NCI-H2171 treated with DMSO at 0.1 percent for 48 hours (cell line): ENCODE measurements at regions not wholly inside any gene's neighbourhood (a gene's known extent, or its start where the extent isn't known, plus 50 kb on each side); places are given as distances from the start of the nearest gene placed in this dataset.

Experiments used
- DNase-seq: peaks from one replicate; lab custom pipeline; 2025; lab: John Stamatoyannopoulos, UW

DNA sequence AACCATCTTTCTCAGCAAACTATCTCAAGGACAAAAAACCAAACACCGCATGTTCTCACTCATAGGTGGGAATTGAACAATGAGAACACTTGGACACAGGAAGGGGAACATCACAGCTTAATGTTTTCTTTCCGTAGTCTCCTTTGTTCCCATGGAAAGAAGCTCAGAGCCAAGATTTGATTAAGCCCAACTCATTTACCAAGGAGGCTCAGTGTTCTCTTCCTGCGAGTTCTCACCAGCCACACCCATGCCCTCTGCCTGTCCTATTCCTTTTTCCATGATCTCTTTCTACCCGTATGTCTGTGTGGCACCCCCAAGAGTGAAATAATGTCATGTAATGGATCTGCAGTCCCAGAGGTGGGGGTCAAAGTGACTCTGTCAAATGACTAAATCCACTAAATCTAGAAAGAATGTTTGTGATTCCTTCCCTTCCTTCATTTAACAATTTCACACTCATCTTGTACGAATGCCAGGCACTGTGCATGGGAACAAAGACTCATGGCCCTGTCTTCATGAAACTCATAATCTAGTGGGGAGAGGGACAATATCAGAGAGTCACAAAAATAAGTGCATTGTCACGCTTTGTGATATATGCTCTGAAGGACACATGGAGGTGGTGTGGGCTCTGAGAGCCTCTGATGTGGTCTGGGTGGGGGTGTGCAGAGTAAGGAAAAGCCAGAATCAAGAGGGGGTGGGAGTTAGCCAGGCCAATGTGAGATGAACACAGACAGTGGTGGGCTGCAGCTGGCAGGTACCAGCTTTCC lies 292.1 kb downstream of the CDC5L start:
- DNase-seq, result no peak

DNA sequence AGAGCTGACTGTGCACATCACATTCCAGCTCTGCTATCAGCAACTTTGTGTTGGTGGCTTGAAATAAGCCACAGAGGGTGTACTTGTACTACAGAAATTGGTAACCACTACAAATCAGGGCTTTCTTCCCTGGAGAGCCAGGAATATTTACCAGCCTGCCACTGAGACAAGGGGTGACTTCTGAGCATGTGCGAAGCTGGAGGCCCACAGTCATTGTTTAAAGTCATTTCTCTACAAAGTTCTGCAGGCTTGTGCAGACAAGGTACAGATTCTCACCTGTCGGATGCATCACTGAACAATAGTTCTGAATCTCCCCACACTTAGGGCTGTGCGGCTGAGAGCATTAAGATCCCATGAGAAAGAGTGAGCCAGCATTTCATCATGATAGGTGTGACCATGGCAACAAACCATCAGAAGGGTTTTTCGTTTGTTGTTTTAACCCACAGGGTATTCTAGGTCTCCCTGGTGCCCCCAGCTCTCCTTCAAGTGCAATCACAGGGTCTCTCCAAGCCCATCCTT lies 292.8 kb downstream of the CDC5L start:
- no peak for DNase-seq

DNA sequence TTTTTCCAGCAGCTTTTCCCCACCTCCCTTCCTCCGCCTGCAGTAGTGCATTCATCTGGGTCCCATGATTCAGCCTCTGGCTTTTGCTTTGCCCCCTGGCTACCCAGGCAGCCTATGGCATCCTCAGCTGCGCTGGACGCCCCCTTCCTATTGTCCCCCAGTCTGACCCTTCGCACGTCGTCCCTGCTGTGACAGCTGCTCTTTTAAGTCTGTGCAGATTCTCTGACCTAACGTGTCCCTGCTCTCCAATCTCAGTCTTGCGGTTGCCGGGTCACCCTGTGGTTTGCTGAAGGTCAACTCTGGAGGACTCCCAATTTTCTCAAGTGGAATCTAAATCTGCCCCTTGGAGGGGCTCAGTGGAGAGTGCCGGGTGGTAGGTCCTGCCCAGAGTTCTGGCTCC lies 294.3 kb downstream of the CDC5L start:
- no peak for DNase-seq

DNA sequence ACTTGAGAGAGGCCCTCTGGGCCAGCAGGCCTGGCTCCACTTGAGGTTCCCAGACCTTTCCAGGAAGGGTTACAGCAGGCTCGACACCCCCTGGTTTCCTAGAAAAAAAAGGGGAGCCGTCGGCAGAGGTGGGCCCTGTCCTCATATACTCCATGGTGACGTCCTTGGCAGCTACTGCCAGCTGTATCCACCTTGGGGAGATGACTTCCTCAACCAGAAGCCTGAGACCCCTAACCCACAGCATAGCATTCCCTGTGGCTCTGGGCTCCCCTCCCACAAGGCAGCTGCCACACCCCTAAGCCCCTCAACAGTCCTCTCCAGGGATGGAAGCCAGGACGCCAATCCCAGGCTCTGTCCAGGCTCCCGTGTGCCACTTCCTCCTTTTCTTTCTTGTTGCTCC lies 294.8 kb downstream of the CDC5L start:
- no peak for DNase-seq

DNA sequence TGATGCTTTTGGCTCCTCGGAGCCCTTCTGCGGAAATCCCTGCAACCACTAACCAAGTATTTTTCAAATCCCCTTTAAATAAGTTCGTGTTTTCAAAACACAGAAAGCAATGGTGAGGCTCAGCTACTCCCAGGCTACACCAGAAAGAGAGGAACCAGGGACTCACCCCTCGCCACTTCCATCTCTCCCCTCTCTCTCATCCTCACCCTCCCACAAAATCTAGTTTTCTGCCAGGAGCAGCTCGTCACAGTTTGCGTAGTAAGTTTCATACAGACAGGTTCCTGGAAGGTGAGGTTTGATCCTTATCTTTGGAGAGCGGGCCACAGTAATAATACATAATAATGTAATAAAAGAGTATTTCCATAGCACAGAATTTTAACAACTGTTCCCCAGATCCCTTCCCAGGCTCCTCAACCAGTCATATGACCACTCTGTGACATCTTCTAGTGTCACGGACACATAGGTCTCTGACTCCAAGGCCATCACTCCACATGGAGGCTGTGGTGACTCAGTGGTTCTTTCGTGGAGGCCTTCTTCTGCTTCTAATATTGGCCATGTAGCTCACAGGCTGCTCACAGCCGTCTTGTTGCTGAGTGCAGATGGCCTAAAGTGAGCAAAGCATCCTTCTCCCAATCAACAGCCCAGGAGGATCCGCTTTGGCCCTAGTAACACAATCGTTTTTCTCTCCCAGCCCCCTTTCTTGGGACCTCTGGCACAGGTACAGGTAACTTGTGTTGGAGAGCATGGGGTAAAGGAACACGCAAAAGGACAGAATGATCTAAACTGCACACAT lies 295.7 kb downstream of the CDC5L start:
- DNase-seq, result no peak

DNA sequence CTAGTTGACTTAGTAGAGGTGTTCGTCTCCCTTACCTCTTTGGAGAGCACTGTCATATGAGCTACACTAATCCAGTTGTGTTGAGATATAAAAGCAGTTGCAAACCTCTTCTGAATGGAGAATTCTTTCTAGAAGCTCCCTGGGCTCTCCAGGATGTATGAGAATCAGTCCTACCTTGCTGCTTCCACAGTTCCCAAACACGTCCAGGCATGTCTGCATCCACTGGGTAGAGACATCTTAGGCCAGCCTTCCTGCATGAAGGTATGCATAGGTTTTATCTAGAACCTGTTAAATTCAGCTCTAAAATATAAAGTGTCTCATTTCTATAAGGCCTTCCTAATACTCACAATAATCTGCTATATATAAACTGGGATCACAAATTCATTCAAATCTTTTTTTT lies 297.7 kb downstream of the CDC5L start:
- no peak for DNase-seq

DNA sequence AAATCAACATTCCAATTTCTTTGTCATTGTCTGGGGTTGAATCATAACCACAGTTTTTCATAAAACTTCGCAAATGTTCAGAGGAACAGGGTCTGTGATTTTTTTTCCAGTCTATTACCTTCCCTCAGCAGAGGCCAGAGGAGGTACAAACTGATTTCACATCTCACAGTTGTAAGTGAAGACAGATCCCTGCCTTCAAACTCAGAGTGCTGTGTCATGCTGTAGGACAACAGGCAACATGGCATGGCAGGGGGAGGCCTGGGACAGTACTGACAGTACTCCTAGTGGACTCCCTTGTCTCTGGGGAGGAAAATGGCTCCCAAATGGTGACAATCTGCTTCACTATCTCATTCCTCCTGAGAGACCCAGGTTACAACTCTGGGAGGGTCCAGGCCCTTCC lies 308.6 kb downstream of the CDC5L start:
- no peak for DNase-seq

DNA sequence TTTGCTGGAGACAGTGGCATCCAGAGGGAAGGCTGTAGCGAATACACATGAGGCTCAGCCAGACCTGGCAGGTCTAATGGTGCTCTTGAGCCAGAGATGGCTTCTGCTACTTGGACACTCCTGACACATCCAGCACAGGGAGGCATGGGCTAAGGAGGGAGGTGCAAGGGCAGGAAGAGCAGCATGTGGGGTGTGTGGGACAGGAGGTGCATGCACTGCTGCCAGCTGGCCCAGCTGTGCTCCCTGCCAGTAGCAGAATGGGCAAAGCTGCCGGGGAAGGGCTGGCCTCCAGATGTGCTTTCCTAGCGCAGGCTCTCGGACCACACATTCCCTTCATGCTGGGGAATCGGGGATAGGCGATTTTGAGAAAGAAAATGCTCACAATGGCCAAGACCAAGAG lies 309.2 kb downstream of the CDC5L start:
- DNase-seq, result no peak

DNA sequence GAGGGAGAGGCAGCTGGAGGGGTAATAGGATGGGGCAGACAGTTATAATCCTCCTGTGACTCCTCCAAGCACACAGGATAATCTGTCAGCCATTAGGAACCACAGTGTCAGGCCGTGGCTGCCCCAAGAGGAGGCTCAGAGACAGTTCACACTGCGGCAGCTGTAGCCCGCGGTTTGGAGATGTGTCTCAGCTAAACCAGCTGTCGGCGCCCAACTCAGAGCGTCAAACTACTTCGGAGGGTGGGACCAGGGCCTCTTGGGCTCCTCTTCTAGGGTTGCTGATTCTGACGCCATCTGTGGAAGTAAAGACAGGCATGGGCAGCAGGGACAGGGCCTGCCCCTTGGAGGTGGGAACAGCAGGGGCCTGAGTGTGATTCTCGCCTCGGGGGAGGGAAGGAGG lies 309.8 kb downstream of the CDC5L start:
- DNase-seq, result no peak

DNA sequence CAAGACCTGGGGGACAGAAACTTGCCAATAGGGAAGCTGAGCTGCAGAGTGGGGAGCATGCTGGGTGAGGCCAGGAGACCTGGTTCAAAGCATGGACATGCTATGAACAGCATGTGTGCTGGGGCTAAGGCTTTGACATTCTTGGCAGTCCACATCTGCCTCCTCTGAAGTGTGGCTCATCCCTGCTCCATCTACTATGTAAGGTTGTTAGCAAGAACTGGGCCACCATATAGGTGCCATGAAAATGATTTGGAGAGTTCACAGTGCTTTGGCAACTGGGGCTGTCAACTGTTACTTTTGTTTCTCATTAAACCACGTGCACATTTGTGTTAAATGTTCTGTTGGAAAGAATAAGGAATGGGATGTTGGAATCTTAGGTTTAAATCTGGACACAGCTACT lies 311.1 kb downstream of the CDC5L start:
- DNase-seq, result no peak

DNA sequence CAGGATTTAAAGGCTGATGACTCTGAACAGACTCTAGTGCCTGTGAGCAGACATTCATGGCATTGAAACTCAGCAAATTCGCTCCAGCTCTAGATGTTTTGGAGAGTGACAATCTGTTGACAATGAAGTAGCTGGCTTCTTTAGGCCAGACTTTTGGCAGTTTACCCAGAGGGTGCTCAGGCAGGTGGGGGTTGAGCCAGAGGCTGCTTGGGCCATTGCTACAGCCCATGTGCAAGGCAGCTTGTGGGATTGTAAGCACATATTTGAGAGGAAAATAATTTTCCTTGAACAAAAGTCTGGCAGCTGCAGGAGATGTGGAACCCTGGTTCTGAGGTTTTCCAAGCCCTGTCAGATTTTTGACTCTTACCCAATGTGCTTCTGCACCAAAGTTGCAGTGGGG lies 311.6 kb downstream of the CDC5L start:
- DNase-seq, result no peak

DNA sequence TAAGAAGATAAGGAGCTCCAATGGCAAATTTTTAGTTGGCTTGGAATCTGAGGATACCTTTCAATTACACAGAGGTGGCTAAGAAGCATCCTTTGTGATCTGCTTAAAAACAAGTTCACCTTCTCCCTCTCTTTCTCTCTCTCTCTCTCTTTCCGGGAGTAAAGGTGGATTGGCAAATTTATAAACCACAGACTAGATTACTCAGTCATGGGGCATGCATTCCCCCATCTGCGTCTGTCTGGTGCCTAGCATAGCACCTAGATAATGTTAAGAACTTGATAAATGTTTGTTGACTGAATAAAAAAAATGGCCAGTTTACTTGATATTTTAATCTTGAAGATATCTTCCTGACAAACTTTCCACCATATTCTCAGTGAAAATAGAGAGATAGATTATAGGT lies 312.3 kb downstream of the CDC5L start:
- DNase-seq, result no peak

DNA sequence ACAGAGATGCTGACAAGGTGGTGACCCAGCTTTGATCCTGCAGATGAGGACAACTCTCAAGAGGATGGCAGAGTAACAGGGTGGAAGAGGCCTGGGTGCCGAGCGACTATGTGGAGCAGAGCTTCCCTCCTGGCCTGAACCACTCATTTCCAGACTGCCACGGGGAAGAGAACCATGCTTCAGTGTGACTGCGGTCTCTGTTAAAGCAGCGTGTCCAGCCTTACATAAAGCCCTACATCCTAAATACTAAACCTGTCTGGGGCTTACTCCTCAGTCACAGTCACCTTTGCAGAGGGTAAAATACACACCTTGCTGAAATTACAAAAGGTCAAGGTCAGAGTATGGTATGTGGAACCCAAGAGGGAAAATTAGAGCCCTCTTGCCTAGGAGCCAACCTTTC lies 312.9 kb downstream of the CDC5L start:
- DNase-seq, result no peak

DNA sequence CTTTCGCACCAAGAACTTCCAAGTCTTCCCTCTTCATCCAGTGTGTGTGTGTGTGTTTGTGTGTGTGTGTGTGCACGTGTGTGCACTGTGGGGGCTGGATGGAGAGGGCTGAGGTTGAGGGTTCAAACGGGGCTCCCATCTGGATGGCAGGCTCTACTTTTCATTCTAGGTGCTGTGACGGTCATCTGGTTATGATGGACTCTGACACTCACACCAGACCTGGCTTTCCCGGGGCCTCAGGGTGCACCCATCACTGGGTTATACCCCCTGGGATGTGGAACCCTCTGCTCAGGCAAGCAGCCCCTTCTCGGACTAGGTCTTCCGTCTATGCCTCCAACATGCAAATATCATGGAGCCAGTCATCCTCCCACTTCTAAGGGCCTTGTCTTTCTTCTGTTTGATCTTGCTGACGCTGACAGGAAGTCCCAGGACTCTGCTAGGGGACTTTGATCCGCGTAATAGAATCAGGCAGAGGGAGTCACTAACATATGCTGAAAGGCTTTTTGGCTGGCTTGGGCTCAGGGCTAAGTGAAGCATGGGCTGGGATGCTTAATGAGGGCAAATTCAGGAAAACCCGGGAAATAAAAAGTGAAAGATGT lies 313.6 kb downstream of the CDC5L start:
- no peak for DNase-seq

DNA sequence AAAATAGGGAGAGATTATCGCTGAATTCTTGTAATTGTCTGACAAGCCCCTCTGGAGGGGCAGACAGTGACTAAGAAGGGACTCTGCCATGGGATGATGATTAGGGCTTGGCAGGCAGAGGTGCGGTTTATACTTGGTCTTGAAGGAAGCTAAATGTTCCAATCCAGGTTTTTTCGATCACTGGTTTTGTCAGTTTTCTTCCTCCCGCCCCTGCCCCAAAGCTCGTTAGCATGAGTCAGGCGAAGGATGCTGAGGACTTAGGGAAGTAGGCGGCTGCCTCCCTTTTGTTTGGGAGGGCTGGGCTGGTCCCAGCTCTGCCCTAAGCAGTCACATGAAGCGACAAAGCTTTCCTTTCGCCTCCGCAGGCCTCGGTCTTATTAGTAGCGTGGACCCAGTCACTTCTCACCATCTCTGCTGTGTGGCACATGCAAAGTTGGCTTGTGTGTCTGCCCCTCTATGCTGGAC lies 314.2 kb downstream of the CDC5L start:
- DNase-seq, result no peak

DNA sequence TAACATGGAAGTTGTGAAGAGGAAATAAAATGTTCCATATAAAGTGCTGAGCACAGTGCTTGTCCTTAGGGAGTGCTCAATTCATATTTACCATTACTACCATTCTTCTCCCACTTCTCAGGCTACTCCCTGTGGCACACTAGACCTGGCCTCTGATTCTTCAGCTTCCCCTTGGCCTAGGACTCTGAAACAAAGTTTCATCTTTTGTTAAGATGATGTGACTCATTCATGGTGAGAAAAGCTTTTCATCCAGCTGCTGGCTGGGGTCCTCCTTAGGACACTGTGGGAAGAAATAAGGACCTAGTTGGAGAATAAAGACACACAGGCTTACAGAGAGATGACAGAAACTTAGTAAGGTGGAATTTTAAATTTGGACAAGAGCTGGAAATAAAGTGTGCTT lies 314.8 kb downstream of the CDC5L start:
- no peak for DNase-seq

DNA sequence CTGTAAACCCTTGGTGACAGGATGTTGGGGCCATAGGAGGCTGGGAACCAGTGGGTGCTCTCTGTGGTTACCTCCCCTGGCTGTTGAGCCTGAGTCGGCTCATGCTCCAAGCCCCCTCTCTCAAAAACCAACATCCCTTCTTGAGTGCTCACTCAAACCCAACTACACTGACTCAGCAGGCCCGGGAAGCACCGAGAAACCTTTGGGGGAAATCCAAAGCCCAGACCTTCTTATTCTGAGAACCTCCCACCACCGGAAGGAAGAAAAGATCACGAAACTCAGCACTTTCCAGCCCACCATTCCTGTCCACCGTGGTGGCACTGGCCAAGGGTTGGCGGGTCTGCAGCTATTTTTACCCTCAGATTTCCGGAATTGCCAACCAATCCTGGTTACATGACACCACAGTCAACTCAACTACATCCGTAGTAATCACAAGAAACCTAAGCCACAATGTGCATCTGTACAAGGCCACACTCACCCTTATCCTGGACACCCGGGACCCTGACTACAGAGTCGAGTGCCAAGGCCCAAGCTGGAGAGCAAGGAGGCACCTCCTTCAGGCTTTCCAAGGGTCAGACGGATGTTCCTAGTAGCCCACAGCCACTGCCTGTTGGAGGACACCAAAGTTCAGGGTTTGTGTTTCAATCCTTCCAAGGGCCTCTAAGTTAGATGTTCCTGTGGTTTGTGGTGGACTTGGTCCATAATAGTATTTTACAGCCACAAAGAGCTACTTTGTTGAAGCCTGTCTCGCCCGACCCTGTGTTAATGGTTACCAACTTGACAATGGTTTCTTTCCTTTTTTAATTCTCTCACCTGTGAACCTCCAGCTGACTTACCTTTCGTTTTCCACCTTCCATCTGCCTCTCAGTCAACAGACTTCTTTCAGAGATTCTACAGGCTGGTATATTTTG lies 317.0 kb downstream of the CDC5L start:
- no peak for DNase-seq

DNA sequence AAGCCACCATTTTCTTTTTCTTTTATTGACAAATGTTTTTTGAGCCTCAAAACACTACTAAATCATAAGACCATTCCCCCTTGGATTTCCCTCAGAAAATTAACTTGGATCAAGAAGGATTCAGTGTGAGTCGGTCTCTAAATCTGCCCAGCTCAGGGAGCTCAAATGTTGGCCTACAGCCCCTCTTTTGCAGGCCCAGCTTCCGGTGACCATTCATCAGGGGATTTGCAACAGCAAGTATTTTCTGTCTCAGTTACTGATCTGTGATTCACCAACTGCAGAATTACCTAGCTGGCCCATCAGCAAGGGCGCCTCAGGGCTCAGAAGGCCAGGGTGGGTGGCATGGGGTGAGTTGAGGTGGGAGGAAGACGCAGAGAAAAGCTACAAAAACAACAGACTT lies 318.1 kb downstream of the CDC5L start:
- no peak for DNase-seq

DNA sequence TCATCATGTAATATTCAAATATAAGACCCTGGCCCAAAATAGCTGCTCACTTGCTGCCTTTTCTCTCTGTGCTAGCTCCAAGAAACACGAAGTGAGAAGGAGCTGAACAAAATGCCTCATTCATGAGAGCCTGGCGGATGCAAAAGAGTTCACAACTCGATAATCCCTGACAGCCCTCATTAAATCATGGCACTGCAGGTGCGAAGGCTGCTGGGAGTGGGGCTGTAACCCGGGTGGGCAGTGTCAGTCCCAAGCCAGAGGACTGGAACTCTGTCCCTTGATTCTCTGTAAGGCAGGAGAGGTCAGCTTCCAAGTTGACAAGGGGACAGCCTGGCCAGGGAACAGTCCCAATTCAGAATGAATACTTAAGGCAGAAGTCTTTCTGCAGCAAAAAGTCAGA lies 318.5 kb downstream of the CDC5L start:
- DNase-seq, result no peak

DNA sequence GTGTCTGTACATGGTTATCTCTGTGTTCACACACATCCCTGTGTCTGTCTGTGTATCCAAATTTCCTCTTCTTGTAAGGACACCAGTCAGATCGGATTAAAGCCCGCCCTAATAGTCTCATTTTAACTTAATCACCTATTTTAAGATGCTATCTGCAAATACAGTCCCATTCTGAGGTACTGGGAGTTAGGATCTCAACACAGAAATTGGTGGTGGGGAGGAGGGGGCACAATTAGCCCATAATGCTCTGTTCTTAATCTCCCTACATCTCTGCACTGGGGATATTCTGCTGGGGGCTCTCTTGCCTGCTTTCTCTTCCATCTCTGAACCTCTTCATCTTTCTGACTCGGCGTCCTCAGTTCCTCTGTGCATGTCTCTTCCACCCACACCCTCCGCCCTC lies 320.7 kb downstream of the CDC5L start:
- DNase-seq, result no peak

DNA sequence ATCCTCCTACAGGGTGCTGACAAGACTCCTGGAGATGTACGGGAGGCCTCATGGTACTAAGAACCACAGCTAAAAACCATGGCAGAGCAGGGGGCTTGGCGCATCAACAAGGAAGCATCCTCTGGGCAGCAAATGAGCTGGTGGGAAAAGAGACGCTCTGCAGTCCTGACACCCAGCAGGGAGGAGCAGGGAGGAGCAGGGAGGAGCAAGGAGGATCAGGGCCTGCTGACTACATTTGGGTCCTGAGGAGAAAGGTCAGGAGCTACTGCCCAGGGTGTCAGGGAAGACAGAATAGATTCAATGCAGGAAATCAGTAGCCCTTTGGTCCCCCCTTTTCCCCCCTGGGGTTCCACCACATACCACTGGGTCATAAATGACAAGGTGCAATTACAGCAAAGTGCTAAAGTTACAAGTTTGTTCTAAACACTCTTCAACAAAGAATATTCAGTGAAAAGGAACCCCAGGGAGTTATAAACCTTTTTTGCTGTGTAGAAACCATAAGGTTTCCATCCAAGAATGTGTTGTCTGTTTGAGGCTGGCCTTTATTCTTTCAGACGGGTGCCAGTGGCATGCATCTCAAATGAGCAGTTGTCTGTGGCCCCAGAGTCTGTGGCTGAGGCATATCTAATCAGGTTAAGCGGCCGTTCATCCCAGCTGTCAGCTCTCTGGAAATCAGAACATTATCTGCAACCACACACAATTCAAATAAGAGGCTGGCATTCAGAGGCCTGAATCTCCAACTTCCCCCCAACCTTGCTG lies 325.0 kb downstream of the CDC5L start:
- no peak for DNase-seq
